ENCODE measurements at regions not wholly inside any gene's neighbourhood (a gene's known extent, or its start where the extent isn't known, plus 50 kb on each side); places are given as distances from the start of the nearest gene placed in this dataset.

DNA sequence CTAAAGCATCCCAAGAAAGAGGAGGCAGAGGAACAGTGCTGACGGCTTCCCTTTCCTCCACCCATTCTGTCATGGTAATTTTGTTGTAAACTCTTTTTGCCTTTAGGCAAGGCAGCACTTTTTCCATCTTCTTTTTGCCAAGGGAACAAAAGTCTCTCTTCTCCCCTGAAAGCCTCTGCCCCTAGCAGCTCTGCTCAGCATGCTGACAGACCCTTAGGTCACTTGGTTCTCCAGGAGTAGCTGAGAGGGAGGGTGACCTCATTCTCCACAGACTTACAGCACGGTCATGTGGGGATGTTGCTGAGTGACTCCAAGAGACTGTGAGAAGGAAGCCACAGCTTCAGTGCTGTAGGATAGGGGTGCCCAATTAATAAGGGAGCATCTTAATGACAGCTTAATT is 81.1 kb upstream of the RALGAPA2 start:
- H3K4ac ChIP-seq (ENCODE audit: low read length) = no peak overlapping the region
- H2BK120ac ChIP-seq (ENCODE audit: low read depth, low read length) = no peak overlapping the region
- no peak overlapping the region for H3K14ac ChIP-seq (ENCODE audit: low read length)
- no peak overlapping the region for H3K18ac ChIP-seq (ENCODE audit: low read length)
- H2BK12ac ChIP-seq (ENCODE audit: low read length) = no peak overlapping the region
- H3K9me3 ChIP-seq (replicated peaks in 1 of 2; ENCODE audit: control insufficient read depth in 2 of 2, insufficient read depth in 1 of 2, low read depth in 1 of 2, low read length in 2 of 2) = no peaks in the 10 kb centered on the region
- H4K8ac ChIP-seq (ENCODE audit: low read depth, low read length) = no peak overlapping the region
- no peak overlapping the region for H4K91ac ChIP-seq (ENCODE audit: low read depth, low read length, poor library complexity)
- DNase-seq (ENCODE audit: low spot score) = no peak
- no CpG with 5 or more reads among the region's 2 CpGs for WGBS, 2 donors (ENCODE audit: extremely low coverage in 2 of 2, insufficient read length in 2 of 2, insufficient replicate concordance in 1 of 2)
- H3K4me3 ChIP-seq (ENCODE audit: low read length in 2 of 2) = no peak overlapping the region
- no peak overlapping the region for H3K4me2 ChIP-seq (ENCODE audit: insufficient read depth, low read length, poor library complexity, severe bottlenecking)
- H2BK5ac ChIP-seq (ENCODE audit: low read length) = no peak overlapping the region
- no peak overlapping the region for H2AK5ac ChIP-seq (ENCODE audit: low read depth, low read length)
- no peaks in the 10 kb centered on the region for H3K36me3 ChIP-seq (replicated peaks in 1 of 2; ENCODE audit: control insufficient read depth in 2 of 2, insufficient read depth in 2 of 2, low read length in 2 of 2)
- H3K9ac ChIP-seq (ENCODE audit: low read depth, low read length, poor library complexity) = no peak overlapping the region
- no peak overlapping the region for H2AFZ ChIP-seq (ENCODE audit: low read length)
- no peak overlapping the region for H2BK15ac ChIP-seq (ENCODE audit: low read length)
- H3K27me3 ChIP-seq (ENCODE audit: control insufficient read depth in 3 of 3, insufficient read depth in 3 of 3, low read depth in 1 of 3, low read length in 3 of 3) = peaks cover 0 to 5% (median 0%) of the 10 kb centered on the region in 3 experiments
- no peak overlapping the region for H3K27ac ChIP-seq (replicated peaks; ENCODE audit: low read length)
- no peaks in the 10 kb centered on the region for H3K79me1 ChIP-seq (ENCODE audit: low read depth, low read length)
- H3K4me1 ChIP-seq (ENCODE audit: control insufficient read depth in 2 of 2, insufficient read depth in 1 of 2, low read depth in 1 of 2, low read length in 2 of 2) = peaks cover 0 to 1% of the 10 kb centered on the region in 2 donors
- H3K23ac ChIP-seq (ENCODE audit: low read depth, low read length, poor library complexity) = no peak overlapping the region

DNA sequence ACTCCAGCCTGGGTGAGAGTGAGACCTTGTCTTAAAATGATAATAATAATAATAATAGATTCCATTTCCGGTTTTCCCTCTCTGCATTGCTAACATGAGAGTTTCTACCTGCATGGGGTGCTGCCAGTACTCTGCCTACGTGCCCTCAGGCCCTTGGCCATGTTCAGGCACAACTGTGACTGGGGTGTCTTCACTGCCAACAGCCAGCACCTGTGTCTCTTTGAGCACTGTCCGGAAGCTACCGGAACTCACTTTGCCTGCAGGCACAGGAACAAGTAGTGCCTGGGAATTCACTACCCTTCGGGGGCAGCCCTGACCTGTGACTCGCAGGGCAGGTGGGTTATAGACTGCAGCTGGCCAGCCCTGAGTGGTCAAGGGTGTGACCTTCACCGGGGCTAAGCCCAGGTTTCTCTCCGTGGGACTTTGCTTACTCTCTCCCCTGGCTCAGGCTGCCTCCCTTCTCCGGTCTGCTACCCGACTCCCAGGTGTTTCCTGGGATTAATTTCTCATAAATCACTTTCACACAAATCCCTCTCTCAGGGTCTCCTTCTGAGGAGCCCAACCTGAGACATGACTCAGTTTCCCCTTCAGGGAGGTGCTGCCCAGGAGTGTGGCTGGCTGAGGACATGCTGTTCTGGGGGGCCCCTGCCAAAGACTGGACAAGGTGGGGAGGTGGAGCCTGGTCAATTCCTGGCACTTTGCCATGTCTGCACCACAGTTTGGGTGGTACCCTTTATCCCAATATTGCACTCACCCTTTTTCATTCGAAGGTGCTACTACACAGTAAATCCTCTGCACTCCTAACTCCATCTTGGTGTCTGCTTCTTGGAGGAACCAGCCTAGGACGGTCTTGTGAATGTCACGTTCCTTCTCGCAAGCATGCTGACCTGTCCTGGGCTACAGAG is 79.5 kb upstream of the RALGAPA2 start:
- Histone ChIP-seq H3K36me3 (replicated peaks in 1 of 2; ENCODE audit: control insufficient read depth in 2 of 2, insufficient read depth in 2 of 2, low read length in 2 of 2) (no peaks in the 10 kb centered on the region), H3K27ac (replicated peaks; ENCODE audit: low read length) (no peak overlapping the region), H2BK120ac (ENCODE audit: low read depth, low read length) (no peak overlapping the region), H4K8ac (ENCODE audit: low read depth, low read length) (no peak overlapping the region), H3K23ac (ENCODE audit: low read depth, low read length, poor library complexity) (no peak overlapping the region), H2BK5ac (ENCODE audit: low read length) (no peak overlapping the region), H3K4me2 (ENCODE audit: insufficient read depth, low read length, poor library complexity, severe bottlenecking) (no peak overlapping the region), H3K4me1 (ENCODE audit: control insufficient read depth in 2 of 2, insufficient read depth in 1 of 2, low read depth in 1 of 2, low read length in 2 of 2) (peaks cover 0 to 1% of the 10 kb centered on the region in 2 donors), H3K4ac (ENCODE audit: low read length) (no peak overlapping the region), H2BK12ac (ENCODE audit: low read length) (no peak overlapping the region), H3K4me3 (ENCODE audit: low read length in 2 of 2) (no peak overlapping the region), H3K79me1 (ENCODE audit: low read depth, low read length) (no peaks in the 10 kb centered on the region), H3K27me3 (ENCODE audit: control insufficient read depth in 3 of 3, insufficient read depth in 3 of 3, low read depth in 1 of 3, low read length in 3 of 3) (peaks cover 0 to 5% (median 0%) of the 10 kb centered on the region in 3 experiments), H4K91ac (ENCODE audit: low read depth, low read length, poor library complexity) (no peak overlapping the region), H2AFZ (ENCODE audit: low read length) (no peak overlapping the region), H2AK5ac (ENCODE audit: low read depth, low read length) (no peak overlapping the region), H3K18ac (ENCODE audit: low read length) (no peak overlapping the region), H3K9me3 (replicated peaks in 1 of 2; ENCODE audit: control insufficient read depth in 2 of 2, insufficient read depth in 1 of 2, low read depth in 1 of 2, low read length in 2 of 2) (no peaks in the 10 kb centered on the region), H2BK15ac (ENCODE audit: low read length) (no peak overlapping the region), H3K14ac (ENCODE audit: low read length) (no peak overlapping the region), H3K9ac (ENCODE audit: low read depth, low read length, poor library complexity) (no peak overlapping the region)
- no peak for DNase-seq (ENCODE audit: low spot score)
- no CpG with 5 or more reads among the region's 14 CpGs for WGBS, 2 donors (ENCODE audit: extremely low coverage in 2 of 2, insufficient read length in 2 of 2, insufficient replicate concordance in 1 of 2)

GRCh38 chr20:20788308-20788707 is 75.9 kb upstream of the RALGAPA2 start:
- no peak overlapping the region for H3K4me3 ChIP-seq (ENCODE audit: low read length in 2 of 2)
- H3K27me3 ChIP-seq (ENCODE audit: control insufficient read depth in 3 of 3, insufficient read depth in 3 of 3, low read depth in 1 of 3, low read length in 3 of 3) = no peaks in the 10 kb centered on the region
- H2AFZ ChIP-seq (ENCODE audit: low read length) = no peak overlapping the region
- no peaks in the 10 kb centered on the region for H3K9me3 ChIP-seq (replicated peaks in 1 of 2; ENCODE audit: control insufficient read depth in 2 of 2, insufficient read depth in 1 of 2, low read depth in 1 of 2, low read length in 2 of 2)
- H3K4me1 ChIP-seq (ENCODE audit: control insufficient read depth in 2 of 2, insufficient read depth in 1 of 2, low read depth in 1 of 2, low read length in 2 of 2) = no peaks in the 10 kb centered on the region
- H3K79me1 ChIP-seq (ENCODE audit: low read depth, low read length) = no peaks in the 10 kb centered on the region
- H3K4me2 ChIP-seq (ENCODE audit: insufficient read depth, low read length, poor library complexity, severe bottlenecking) = no peak overlapping the region
- no peak overlapping the region for H4K91ac ChIP-seq (ENCODE audit: low read depth, low read length, poor library complexity)
- no peak overlapping the region for H2BK120ac ChIP-seq (ENCODE audit: low read depth, low read length)
- no CpG with 5 or more reads among the region's 4 CpGs for WGBS, 2 donors (ENCODE audit: extremely low coverage in 2 of 2, insufficient read length in 2 of 2, insufficient replicate concordance in 1 of 2)
- H3K27ac ChIP-seq (replicated peaks; ENCODE audit: low read length) = no peak overlapping the region
- no peak overlapping the region for H2BK15ac ChIP-seq (ENCODE audit: low read length)
- no peak overlapping the region for H3K9ac ChIP-seq (ENCODE audit: low read depth, low read length, poor library complexity)
- H3K23ac ChIP-seq (ENCODE audit: low read depth, low read length, poor library complexity) = no peak overlapping the region
- H4K8ac ChIP-seq (ENCODE audit: low read depth, low read length) = no peak overlapping the region
- H3K36me3 ChIP-seq (replicated peaks in 1 of 2; ENCODE audit: control insufficient read depth in 2 of 2, insufficient read depth in 2 of 2, low read length in 2 of 2) = no peaks in the 10 kb centered on the region
- H3K14ac ChIP-seq (ENCODE audit: low read length) = no peak overlapping the region
- DNase-seq (ENCODE audit: low spot score) = no peak
- no peak overlapping the region for H2AK5ac ChIP-seq (ENCODE audit: low read depth, low read length)
- no peak overlapping the region for H3K18ac ChIP-seq (ENCODE audit: low read length)
- no peak overlapping the region for H2BK5ac ChIP-seq (ENCODE audit: low read length)
- no peak overlapping the region for H2BK12ac ChIP-seq (ENCODE audit: low read length)
- no peak overlapping the region for H3K4ac ChIP-seq (ENCODE audit: low read length)

DNA sequence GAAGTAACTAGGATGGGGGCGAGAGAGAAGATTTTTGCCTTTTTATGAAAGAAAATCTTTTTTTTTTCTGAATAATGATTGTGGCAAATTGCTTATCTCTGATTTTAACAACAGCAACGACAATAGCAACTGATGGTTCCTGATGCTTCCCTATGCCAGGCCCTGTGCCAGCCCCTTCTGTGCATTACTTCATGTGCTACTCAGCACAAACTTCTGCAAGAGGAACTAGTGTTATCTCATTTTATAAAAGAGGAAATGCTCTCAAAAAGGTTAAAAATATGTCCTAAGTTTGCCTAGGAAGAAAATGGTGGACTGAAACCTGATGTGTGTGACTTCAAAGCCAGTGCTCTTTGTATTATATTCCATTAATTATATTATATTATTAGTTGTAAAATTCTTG is 74.0 kb upstream of the RALGAPA2 start:
- H3K27me3 ChIP-seq (ENCODE audit: control insufficient read depth in 3 of 3, insufficient read depth in 3 of 3, low read depth in 1 of 3, low read length in 3 of 3) = no peaks in the 10 kb centered on the region
- H4K8ac ChIP-seq (ENCODE audit: low read depth, low read length) = no peak overlapping the region
- H3K27ac ChIP-seq (replicated peaks; ENCODE audit: low read length) = no peak overlapping the region
- H3K4me3 ChIP-seq (ENCODE audit: low read length in 2 of 2) = no peak overlapping the region
- H2BK15ac ChIP-seq (ENCODE audit: low read length) = no peak overlapping the region
- H2BK120ac ChIP-seq (ENCODE audit: low read depth, low read length) = no peak overlapping the region
- no peaks in the 10 kb centered on the region for H3K9me3 ChIP-seq (replicated peaks in 1 of 2; ENCODE audit: control insufficient read depth in 2 of 2, insufficient read depth in 1 of 2, low read depth in 1 of 2, low read length in 2 of 2)
- no peak overlapping the region for H2AK5ac ChIP-seq (ENCODE audit: low read depth, low read length)
- no peak overlapping the region for H3K14ac ChIP-seq (ENCODE audit: low read length)
- no peak overlapping the region for H2BK12ac ChIP-seq (ENCODE audit: low read length)
- no peaks in the 10 kb centered on the region for H3K4me1 ChIP-seq (ENCODE audit: control insufficient read depth in 2 of 2, insufficient read depth in 1 of 2, low read depth in 1 of 2, low read length in 2 of 2)
- no peak overlapping the region for H3K23ac ChIP-seq (ENCODE audit: low read depth, low read length, poor library complexity)
- no peak overlapping the region for H4K91ac ChIP-seq (ENCODE audit: low read depth, low read length, poor library complexity)
- H2BK5ac ChIP-seq (ENCODE audit: low read length) = no peak overlapping the region
- H2AFZ ChIP-seq (ENCODE audit: low read length) = no peak overlapping the region
- H3K4me2 ChIP-seq (ENCODE audit: insufficient read depth, low read length, poor library complexity, severe bottlenecking) = no peak overlapping the region
- H3K4ac ChIP-seq (ENCODE audit: low read length) = no peak overlapping the region
- no peak overlapping the region for H3K9ac ChIP-seq (ENCODE audit: low read depth, low read length, poor library complexity)
- no peaks in the 10 kb centered on the region for H3K79me1 ChIP-seq (ENCODE audit: low read depth, low read length)
- H3K18ac ChIP-seq (ENCODE audit: low read length) = no peak overlapping the region
- no CpG with 5 or more reads among the region's 2 CpGs for WGBS, 2 donors (ENCODE audit: extremely low coverage in 2 of 2, insufficient read length in 2 of 2, insufficient replicate concordance in 1 of 2)
- no peaks in the 10 kb centered on the region for H3K36me3 ChIP-seq (replicated peaks in 1 of 2; ENCODE audit: control insufficient read depth in 2 of 2, insufficient read depth in 2 of 2, low read length in 2 of 2)
- no peak for DNase-seq (ENCODE audit: low spot score)
